ENCODE measurements at regions not wholly inside any gene's neighbourhood (a gene's known extent, or its start where the extent isn't known, plus 50 kb on each side); places are given as distances from the start of the nearest gene placed in this dataset.

GRCh38 chr6:167758309-167759023 is 68.2 kb upstream of the AFDN start:
- ChIA-PET CTCF (interaction anchor here (1.5 kb wide), 1 partner anchor 9 kb away, joined by 5 read pairs; no protein-coding TSS in a partner anchor), POLR2A (no interaction called here)
- DNase-seq (ENCODE audit: low read depth in 1 of 2, low spot score in 1 of 2) (no peak), ATAC-seq (no peak), FAIRE-seq (no peak)
- Histone ChIP-seq H3K4me2 (no peak overlapping the region), H3K9me3 (no peaks in the 10 kb centered on the region), H3K4me1 (no peaks in the 10 kb centered on the region), H3K4me3 (no peak overlapping the region), H3K27ac (no peak overlapping the region)
- no peak for TF ChIP-seq HEYL (CRISPR knock-in tag; IDR thresholded peaks at IDR 0.05)
- TF ChIP-seq FOSB (CRISPR knock-in tag; IDR thresholded peaks at IDR 0.05), result no peak
- no peak for TF ChIP-seq MAX (IDR thresholded peaks at IDR 0.05)
- no peak for TF ChIP-seq NFE2L2 (conservative IDR thresholded peaks at IDR 0.05; ENCODE audit: low read length)
- TF ChIP-seq EP300 (IDR thresholded peaks at IDR 0.05), result no peak
- no peak for TF ChIP-seq EHMT2 (IDR thresholded peaks at IDR 0.05; ENCODE audit: low read depth)
- no peak for TF ChIP-seq CHD4 (IDR thresholded peaks at IDR 0.05; ENCODE audit: borderline replicate concordance)
- TF ChIP-seq, protein P1, sequence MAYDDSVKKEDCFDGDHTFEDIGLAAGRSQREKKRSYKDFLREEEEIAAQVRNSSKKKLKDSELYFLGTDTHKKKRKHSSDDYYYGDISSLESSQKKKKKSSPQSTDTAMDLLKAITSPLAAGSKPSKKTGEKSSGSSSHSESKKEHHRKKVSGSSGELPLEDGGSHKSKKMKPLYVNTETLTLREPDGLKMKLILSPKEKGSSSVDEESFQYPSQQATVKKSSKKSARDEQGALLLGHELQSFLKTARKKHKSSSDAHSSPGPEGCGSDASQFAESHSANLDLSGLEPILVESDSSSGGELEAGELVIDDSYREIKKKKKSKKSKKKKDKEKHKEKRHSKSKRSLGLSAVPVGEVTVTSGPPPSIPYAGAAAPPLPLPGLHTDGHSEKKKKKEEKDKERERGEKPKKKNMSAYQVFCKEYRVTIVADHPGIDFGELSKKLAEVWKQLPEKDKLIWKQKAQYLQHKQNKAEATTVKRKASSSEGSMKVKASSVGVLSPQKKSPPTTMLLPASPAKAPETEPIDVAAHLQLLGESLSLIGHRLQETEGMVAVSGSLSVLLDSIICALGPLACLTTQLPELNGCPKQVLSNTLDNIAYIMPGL (CRISPR knock-in tag; IDR thresholded peaks at IDR 0.05; ENCODE audit: borderline replicate concordance), result no peak
- no peak for TF ChIP-seq HOXB13 (CRISPR knock-in tag; IDR thresholded peaks at IDR 0.05; ENCODE audit: low read depth)
- no peak for TF ChIP-seq TP53 (CRISPR knock-in tag; IDR thresholded peaks at IDR 0.05)
- no peak for TF ChIP-seq EHF (CRISPR knock-in tag; IDR thresholded peaks at IDR 0.05)
- 72% methylated on average over 3 of the region's 20 CpGs for WGBS (ENCODE audit: missing lambda C conversion rate)

GRCh38 chr6:167759206-167759605 is 67.5 kb upstream of the AFDN start:
- no peak overlapping the region for H3K4me2 ChIP-seq
- FAIRE-seq, result no peak
- no peak for DNase-seq (ENCODE audit: low read depth in 1 of 2, low spot score in 1 of 2)
- H3K4me1 ChIP-seq, result no peaks in the 10 kb centered on the region
- TF ChIP-seq MYC (IDR thresholded peaks at IDR 0.05; ENCODE audit: borderline replicate concordance, low read length), result no peak
- H3K4me3 ChIP-seq, result no peak overlapping the region
- ChIA-PET CTCF (interaction anchor here (1.5 kb wide), 1 partner anchor 8 kb away, joined by 5 read pairs; no protein-coding TSS in a partner anchor), POLR2A (no interaction called here)
- 87% methylated on average over 5 of the region's 8 CpGs for WGBS (ENCODE audit: missing lambda C conversion rate)
- H3K27ac ChIP-seq, result no peak overlapping the region
- ATAC-seq, result no peak
- no peaks in the 10 kb centered on the region for H3K9me3 ChIP-seq

- no peaks in the 10 kb centered on the region for H3K9me3 ChIP-seq
- ATAC-seq (no peak), DNase-seq (ENCODE audit: low read depth in 1 of 2, low spot score in 1 of 2) (no peak), FAIRE-seq (no peak)
- H3K4me2 ChIP-seq, result no peak overlapping the region
- no peak overlapping the region for H3K4me3 ChIP-seq
- ChIA-PET CTCF (interaction anchor here (0.6 kb wide), 1 partner anchor 215 kb away, joined by 3 read pairs; no protein-coding TSS in a partner anchor), POLR2A (no interaction called here)
- 80% methylated on average over 15 of the region's 17 CpGs for WGBS (ENCODE audit: missing lambda C conversion rate)
- TF ChIP-seq RNF2 (IDR thresholded peaks at IDR 0.05; ENCODE audit: borderline replicate concordance, low read depth), result no peak
- no peak overlapping the region for H3K27ac ChIP-seq
- no peaks in the 10 kb centered on the region for H3K4me1 ChIP-seq
These were observed 66.8 kb upstream of the AFDN start for GRCh38 chr6:167759912-167760311.

- no peak overlapping the region for H3K27ac ChIP-seq
- WGBS (ENCODE audit: missing lambda C conversion rate), result 72% methylated on average over 14 of the region's 18 CpGs
- H3K4me2 ChIP-seq, result no peak overlapping the region
- no peaks in the 10 kb centered on the region for H3K9me3 ChIP-seq
- DNase-seq (ENCODE audit: low read depth in 1 of 2, low spot score in 1 of 2), result no peak
- no peak for TF ChIP-seq SREBF2 (IDR thresholded peaks at IDR 0.05)
- TF ChIP-seq POLR2A (IDR thresholded peaks at IDR 0.05; ENCODE audit: low read length), result no peak
- TF ChIP-seq CBX8 (IDR thresholded peaks at IDR 0.05), result no peak
- TF ChIP-seq FOXS1 (CRISPR knock-in tag; IDR thresholded peaks at IDR 0.05), result no peak
- no peak for TF ChIP-seq TP53 (CRISPR knock-in tag; IDR thresholded peaks at IDR 0.05)
- no peak for TF ChIP-seq HEYL (CRISPR knock-in tag; IDR thresholded peaks at IDR 0.05)
- TF ChIP-seq, protein P2, sequence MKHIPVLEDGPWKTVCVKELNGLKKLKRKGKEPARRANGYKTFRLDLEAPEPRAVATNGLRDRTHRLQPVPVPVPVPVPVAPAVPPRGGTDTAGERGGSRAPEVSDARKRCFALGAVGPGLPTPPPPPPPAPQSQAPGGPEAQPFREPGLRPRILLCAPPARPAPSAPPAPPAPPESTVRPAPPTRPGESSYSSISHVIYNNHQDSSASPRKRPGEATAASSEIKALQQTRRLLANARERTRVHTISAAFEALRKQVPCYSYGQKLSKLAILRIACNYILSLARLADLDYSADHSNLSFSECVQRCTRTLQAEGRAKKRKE (CRISPR knock-in tag; IDR thresholded peaks at IDR 0.05; ENCODE audit: low read depth), result no peak
- TF ChIP-seq, protein P3, sequence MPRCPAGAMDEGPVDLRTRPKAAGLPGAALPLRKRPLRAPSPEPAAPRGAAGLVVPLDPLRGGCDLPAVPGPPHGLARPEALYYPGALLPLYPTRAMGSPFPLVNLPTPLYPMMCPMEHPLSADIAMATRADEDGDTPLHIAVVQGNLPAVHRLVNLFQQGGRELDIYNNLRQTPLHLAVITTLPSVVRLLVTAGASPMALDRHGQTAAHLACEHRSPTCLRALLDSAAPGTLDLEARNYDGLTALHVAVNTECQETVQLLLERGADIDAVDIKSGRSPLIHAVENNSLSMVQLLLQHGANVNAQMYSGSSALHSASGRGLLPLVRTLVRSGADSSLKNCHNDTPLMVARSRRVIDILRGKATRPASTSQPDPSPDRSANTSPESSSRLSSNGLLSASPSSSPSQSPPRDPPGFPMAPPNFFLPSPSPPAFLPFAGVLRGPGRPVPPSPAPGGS (IDR thresholded peaks at IDR 0.05), result no peak
- H3K4me1 ChIP-seq, result no peaks in the 10 kb centered on the region
- FAIRE-seq, result no peak
- ChIA-PET POLR2A (no interaction called here), CTCF (no interaction called here)
- H3K4me3 ChIP-seq, result no peak overlapping the region
- ATAC-seq, result no peak
These were observed 65.5 kb upstream of the AFDN start for GRCh38 chr6:167760979-167761793.
